ENCODE measurements at regions not wholly inside any gene's neighbourhood (a gene's known extent, or its start where the extent isn't known, plus 50 kb on each side); places are given as distances from the start of the nearest gene placed in this dataset.

DNA sequence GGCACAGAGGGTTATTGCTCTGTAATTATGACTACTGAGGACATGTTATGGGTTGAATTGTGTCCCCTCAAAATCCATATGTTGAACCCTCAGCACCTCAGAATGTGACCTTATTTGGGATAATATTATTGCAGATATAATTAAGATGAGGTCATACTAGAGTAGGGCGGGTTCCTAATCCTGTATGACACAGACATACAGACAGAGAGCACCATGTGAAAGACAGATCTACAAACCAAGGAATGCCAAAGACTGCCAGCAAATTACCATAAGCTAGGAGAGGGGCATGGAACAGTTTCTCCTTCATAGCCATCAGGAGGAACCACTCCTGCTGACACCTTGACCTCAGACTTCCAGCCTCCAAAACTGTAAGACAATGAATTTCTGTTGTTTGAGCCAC, 115.2 kb upstream of the OTUD4 start:
- no peaks in the 10 kb centered on the region for H3K27me3 ChIP-seq
- H3K36me3 ChIP-seq = no peaks in the 10 kb centered on the region

DNA sequence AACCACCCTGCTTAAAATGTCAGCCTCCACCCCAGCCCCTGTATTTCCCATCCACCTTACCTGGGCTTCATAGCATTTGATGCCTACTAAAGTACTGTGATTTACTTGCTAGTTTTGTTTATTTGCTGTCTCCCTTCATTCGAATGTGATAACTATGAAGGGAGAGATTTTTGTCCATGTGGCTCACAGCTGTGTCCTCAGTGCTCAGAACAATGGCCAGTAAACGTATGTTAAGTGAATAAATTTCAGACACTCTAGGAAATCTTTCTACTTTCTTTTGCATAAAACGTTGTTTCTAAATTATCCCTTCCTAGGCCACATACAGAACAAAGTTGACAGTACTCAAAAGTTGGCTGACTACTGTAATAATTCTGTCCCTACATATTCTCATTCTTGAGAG, 114.7 kb upstream of the OTUD4 start:
- H3K27me3 ChIP-seq = no peaks in the 10 kb centered on the region
- H3K9me3 ChIP-seq = no peaks in the 10 kb centered on the region
- no peak for TF ChIP-seq POLR2A (IDR thresholded peaks at IDR 0.05)
- TF ChIP-seq, protein P1, sequence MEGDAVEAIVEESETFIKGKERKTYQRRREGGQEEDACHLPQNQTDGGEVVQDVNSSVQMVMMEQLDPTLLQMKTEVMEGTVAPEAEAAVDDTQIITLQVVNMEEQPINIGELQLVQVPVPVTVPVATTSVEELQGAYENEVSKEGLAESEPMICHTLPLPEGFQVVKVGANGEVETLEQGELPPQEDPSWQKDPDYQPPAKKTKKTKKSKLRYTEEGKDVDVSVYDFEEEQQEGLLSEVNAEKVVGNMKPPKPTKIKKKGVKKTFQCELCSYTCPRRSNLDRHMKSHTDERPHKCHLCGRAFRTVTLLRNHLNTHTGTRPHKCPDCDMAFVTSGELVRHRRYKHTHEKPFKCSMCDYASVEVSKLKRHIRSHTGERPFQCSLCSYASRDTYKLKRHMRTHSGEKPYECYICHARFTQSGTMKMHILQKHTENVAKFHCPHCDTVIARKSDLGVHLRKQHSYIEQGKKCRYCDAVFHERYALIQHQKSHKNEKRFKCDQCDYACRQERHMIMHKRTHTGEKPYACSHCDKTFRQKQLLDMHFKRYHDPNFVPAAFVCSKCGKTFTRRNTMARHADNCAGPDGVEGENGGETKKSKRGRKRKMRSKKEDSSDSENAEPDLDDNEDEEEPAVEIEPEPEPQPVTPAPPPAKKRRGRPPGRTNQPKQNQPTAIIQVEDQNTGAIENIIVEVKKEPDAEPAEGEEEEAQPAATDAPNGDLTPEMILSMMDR (IDR thresholded peaks at IDR 0.05) = no peak
- DNase-seq = no peak
- no peaks in the 10 kb centered on the region for H3K4me1 ChIP-seq
- no peak overlapping the region for H3K27ac ChIP-seq
- 89 to 95% methylated on average over 3 of the region's 3 CpGs for WGBS, 2 donors
- no peaks in the 10 kb centered on the region for H3K36me3 ChIP-seq
- no peak overlapping the region for H3K4me3 ChIP-seq (replicated peaks in 1 of 3)
- intact Hi-C loops (cut with DNase I) = no loop called here

More for the DNA sequence above, 115.2 kb upstream of the OTUD4 start:
- Histone ChIP-seq H3K9me3 (no peaks in the 10 kb centered on the region), H3K27ac (no peak overlapping the region), H3K4me1 (no peaks in the 10 kb centered on the region), H3K4me3 (replicated peaks in 1 of 3) (no peak overlapping the region)
- TF ChIP-seq, protein P1 (IDR thresholded peaks at IDR 0.05) = no peak
- TF ChIP-seq POLR2A (IDR thresholded peaks at IDR 0.05) = no peak
- intact Hi-C loops (cut with DNase I) = no loop called here
- 92 to 94% methylated on average over 1 of the region's 1 CpG for WGBS, 2 donors
- no peak for DNase-seq

- intact Hi-C loops (cut with DNase I) = no loop called here
- Histone ChIP-seq H3K4me1 (no peaks in the 10 kb centered on the region), H3K9me3 (no peaks in the 10 kb centered on the region), H3K4me3 (replicated peaks in 1 of 3) (no peak overlapping the region), H3K36me3 (no peaks in the 10 kb centered on the region), H3K27ac (no peak overlapping the region), H3K27me3 (no peaks in the 10 kb centered on the region)
- TF ChIP-seq POLR2A (IDR thresholded peaks at IDR 0.05) = no peak
- TF ChIP-seq, protein P1 (IDR thresholded peaks at IDR 0.05) = no peak
- WGBS, 2 donors = 87 to 93% methylated on average over 4 of the region's 4 CpGs
- DNase-seq = no peak
These were observed 113.3 kb upstream of the OTUD4 start for GRCh38 chr4:145293658-145294057.

DNA sequence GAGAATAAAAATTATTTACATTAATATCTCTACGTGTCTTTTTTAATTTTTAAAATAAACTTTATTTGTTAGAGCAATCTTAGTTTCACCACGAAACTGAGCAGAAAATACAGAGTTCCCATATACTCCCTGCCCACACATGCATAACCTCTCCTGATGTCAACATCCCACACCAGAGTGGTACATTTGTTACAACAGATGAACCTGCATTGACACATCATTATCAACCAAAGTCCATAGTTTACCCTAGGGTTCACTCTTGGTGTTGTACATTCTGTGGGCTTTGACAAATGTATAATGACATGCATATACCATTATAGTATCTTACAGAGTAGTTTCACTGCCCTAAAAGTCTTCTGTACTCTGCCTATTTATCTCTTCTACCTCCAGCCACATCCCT, 110.6 kb upstream of the OTUD4 start:
- intact Hi-C loops (cut with DNase I) = no loop called here
- WGBS, 2 donors = 94 to 96% methylated on average over 2 of the region's 2 CpGs

DNA sequence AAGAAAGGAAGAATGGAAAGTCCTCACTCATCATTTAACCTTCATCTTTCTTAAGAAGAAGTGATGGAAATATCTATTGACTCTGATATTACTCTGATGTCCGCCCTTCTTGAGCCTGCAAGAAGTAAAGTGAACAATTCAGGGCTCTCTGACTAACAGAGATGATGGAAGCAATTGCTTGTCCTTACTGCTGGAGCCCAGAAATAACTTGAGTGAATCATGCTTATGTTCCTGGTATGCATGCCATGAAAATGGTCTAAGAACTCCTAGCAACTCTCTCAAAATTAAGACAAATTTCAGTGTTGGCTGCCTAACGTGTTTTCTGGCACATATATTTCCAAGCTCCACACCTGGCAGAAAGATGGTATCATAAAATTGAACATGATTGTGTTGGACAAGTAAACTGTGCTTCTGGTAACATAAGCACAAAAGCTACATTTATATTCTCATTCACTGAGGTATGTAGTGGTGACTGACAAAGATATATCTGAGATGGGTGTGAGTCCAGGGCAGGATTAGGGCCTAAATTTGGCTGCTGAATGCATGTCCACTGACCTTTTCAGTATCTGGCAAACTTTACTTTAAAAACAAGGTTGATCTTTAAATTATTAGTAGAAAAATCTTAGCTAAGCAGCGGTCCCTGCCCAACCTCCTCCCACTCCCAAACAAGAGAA, 109.2 kb upstream of the OTUD4 start:
- Histone ChIP-seq H3K4me3 (replicated peaks in 1 of 3) (no peak overlapping the region), H3K9me3 (no peaks in the 10 kb centered on the region), H3K27me3 (no peaks in the 10 kb centered on the region), H3K4me1 (no peaks in the 10 kb centered on the region), H3K36me3 (no peaks in the 10 kb centered on the region), H3K27ac (no peak overlapping the region)
- TF ChIP-seq, protein P1 (IDR thresholded peaks at IDR 0.05) = no peak
- TF ChIP-seq POLR2A (IDR thresholded peaks at IDR 0.05) = no peak
- 85 to 92% methylated on average over 3 of the region's 3 CpGs for WGBS, 2 donors
- DNase-seq = no peak
- intact Hi-C loops (cut with DNase I) = no loop called here

More for the DNA sequence above, 110.6 kb upstream of the OTUD4 start:
- Histone ChIP-seq H3K36me3 (no peaks in the 10 kb centered on the region), H3K4me3 (replicated peaks in 1 of 3) (no peak overlapping the region), H3K9me3 (no peaks in the 10 kb centered on the region), H3K27ac (no peak overlapping the region), H3K27me3 (no peaks in the 10 kb centered on the region), H3K4me1 (no peaks in the 10 kb centered on the region)
- no peak for DNase-seq
- TF ChIP-seq, protein P1 (IDR thresholded peaks at IDR 0.05) = no peak
- no peak for TF ChIP-seq POLR2A (IDR thresholded peaks at IDR 0.05)
